Anterior cingulate cortex (tissue), 58 donors: ENCODE measurements at regions not wholly inside any gene's neighbourhood (a gene's known extent, or its start where the extent isn't known, plus 50 kb on each side); places are given as distances from the start of the nearest gene placed in this dataset.

ENCODE experiments used
- DNase-seq, 58 donors: peaks; one replicate each; lab custom pipeline; 2025; lab: John Stamatoyannopoulos, UW

- DNase-seq = no peak
Measured at GRCh38 chr21:39124681-39125251, 58.5 kb downstream of the PSMG1 start.

DNA sequence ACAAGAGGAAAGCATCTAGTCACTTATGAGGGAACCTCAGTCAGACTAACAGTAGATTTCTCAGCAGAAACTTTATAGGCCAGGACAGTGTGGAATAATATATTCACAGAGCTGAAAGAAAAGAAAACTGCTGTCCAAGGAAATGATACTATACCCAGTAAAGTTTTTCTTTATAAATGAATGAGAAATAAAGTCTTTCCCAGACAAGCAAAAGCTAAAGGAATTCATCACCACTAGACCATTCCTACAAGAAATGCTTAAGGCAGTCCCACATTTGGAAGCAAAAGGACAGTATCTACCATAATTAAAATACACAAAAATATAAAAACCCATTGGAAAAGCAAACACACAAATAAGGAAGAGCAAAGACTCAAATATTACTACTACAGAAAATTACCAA is 59.9 kb downstream of the PSMG1 start:
- DNase-seq = no peak

- no peak for DNase-seq
Measured at GRCh38 chr21:39121600-39122355, 61.5 kb downstream of the PSMG1 start.

- no peak for DNase-seq
Measured at GRCh38 chr21:39120876-39121599, 62.2 kb downstream of the PSMG1 start.

DNA sequence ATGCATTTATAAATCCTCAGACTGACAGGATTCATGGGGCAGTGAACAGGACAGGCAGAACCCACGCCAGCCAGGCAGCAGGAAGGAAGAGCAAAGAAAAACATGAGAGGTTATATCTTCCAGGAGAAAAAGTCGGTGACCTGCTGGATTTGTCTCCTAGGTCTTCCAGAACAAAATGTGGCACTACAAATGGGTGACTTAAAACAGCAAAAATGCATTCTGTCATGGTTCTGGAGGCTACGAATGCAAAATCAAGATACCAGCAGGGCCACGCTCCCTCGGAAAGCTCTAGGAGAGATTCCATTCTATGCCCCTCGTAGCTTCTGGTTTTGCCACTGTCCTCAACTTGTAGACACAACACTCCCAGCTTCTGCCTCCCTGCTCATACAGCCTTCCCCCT is 63.4 kb downstream of the PSMG1 start:
- DNase-seq = no peak

GRCh38 chr21:39118604-39119215 is 64.5 kb downstream of the PSMG1 start:
- no peak for DNase-seq

- DNase-seq = no peak
Measured at GRCh38 chr21:39118061-39118460, 65.2 kb downstream of the PSMG1 start.

DNA sequence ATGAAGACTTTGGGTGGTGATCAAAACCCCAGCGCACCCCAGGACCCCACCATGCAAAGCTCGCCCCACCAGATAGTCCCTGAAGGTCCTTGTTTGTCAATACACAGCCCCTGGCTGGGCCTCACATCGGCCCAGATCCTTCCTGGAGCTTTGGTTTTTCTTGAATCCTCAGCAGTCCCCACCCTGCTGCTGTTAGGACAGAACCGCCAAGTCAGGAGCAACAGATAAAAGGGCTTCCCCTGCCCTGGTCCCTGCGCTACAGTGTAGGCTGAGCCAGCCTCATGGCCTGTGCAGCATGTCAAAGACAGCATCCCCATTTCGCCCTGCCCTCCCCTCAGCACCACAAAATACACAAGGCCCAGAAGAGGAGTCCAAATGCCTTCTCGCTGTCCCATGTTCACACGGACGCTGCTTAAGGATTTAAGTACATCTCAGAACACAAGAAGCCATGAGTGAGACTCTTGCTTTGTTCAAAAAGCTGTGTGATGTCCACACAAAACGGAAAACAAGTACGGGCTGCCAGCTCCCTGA is 65.7 kb downstream of the PSMG1 start:
- no peak for DNase-seq

- no peak for DNase-seq
Measured at GRCh38 chr21:39116761-39117439, 66.4 kb downstream of the PSMG1 start.

GRCh38 chr21:39115576-39116235 is 67.5 kb downstream of the PSMG1 start:
- no peak for DNase-seq

GRCh38 chr21:39114871-39115575 is 68.2 kb downstream of the PSMG1 start:
- no peak for DNase-seq

GRCh38 chr21:39111931-39112550 is 71.2 kb downstream of the PSMG1 start:
- DNase-seq = peak in 3 of 58 donors; percentile 39 to 50 (median 43)

- no peak for DNase-seq
Measured at GRCh38 chr21:39110431-39110830, 72.8 kb downstream of the PSMG1 start.

GRCh38 chr21:39109596-39110210 is 73.5 kb downstream of the PSMG1 start:
- no peak for DNase-seq

DNA sequence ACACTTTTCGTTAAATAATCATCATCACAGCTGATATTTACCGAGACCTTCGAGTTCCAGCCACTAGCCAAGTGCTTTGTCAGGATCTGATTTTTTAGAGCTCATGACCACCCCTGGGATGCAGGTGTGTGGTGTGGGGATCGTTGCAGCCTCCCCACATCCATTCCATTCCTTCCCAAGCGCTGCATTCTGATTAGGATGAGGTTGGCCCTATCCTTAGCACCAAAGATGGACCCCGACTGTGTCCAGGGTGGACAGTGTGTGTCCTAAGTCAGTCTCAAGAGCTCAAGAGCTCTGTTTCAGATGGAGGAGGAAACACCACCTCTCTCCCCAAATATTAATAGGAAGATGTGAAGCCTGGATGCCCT is 74.1 kb downstream of the PSMG1 start:
- DNase-seq = no peak

GRCh38 chr21:39108291-39109162 is 74.7 kb downstream of the PSMG1 start:
- DNase-seq = no peak

- DNase-seq = peak in 5 of 58 donors; percentile 14 to 50 (median 17)
Measured at GRCh38 chr21:39107739-39108138, 75.5 kb downstream of the PSMG1 start.
